ENCODE measurements at regions not wholly inside any gene's neighbourhood (a gene's known extent, or its start where the extent isn't known, plus 50 kb on each side); places are given as distances from the start of the nearest gene placed in this dataset.

DNA sequence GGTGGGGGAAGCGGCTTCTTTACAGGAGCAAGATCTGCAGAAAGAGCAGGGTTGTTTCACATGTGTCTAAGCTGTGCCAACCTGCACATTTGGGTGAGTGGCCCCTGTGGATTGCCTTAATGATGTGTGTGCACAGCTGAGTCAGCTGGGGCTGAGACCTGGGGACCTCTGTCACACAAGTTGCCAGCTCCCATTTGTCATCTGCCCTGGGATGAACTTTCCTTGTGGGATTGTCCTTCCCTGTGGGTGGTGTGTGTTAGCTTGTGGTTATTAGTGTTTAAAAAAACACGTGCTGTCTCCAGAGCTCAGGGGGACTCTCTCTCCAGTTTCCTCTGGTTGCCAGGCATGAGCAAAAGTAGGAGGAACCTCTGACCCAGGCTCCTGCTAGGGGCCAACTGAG, 400.5 kb upstream of the CCL2 start:
- Histone ChIP-seq H3K4me3 (replicated peaks in 1 of 3; ENCODE audit: low read depth in 2 of 3, low read length in 3 of 3) (no peak overlapping the region), H3K9ac (ENCODE audit: insufficient read depth, low read length, poor library complexity, severe bottlenecking) (no peak overlapping the region), H3K79me2 (ENCODE audit: insufficient read depth, low read length) (no peaks in the 10 kb centered on the region), H3K9me3 (replicated peaks in 1 of 2; ENCODE audit: control insufficient read depth in 1 of 2, insufficient read depth in 1 of 2, low read length in 2 of 2) (no peaks in the 10 kb centered on the region), H3K4me1 (ENCODE audit: control insufficient read depth in 1 of 2, insufficient read depth in 2 of 2, low read length in 2 of 2) (no peaks in the 10 kb centered on the region), H3K27ac (ENCODE audit: low read depth in 1 of 2, low read length in 2 of 2) (no peak overlapping the region), H3K27me3 (ENCODE audit: control insufficient read depth in 2 of 2, insufficient read depth in 2 of 2, low read length in 2 of 2) (no peaks in the 10 kb centered on the region), H3K36me3 (replicated peaks in 1 of 2; ENCODE audit: control insufficient read depth in 1 of 2, insufficient read depth in 2 of 2, low read length in 2 of 2) (no peaks in the 10 kb centered on the region), H4K20me1 (ENCODE audit: insufficient read depth, low read length) (no peaks in the 10 kb centered on the region), H2AFZ (ENCODE audit: insufficient read depth, low read depth, low read length, poor library complexity, severe bottlenecking) (no peak overlapping the region), H3K4me2 (replicated peaks; ENCODE audit: extremely low read depth, low read length, poor library complexity, severe bottlenecking) (no peak overlapping the region)
- TF ChIP-seq, protein P1, sequence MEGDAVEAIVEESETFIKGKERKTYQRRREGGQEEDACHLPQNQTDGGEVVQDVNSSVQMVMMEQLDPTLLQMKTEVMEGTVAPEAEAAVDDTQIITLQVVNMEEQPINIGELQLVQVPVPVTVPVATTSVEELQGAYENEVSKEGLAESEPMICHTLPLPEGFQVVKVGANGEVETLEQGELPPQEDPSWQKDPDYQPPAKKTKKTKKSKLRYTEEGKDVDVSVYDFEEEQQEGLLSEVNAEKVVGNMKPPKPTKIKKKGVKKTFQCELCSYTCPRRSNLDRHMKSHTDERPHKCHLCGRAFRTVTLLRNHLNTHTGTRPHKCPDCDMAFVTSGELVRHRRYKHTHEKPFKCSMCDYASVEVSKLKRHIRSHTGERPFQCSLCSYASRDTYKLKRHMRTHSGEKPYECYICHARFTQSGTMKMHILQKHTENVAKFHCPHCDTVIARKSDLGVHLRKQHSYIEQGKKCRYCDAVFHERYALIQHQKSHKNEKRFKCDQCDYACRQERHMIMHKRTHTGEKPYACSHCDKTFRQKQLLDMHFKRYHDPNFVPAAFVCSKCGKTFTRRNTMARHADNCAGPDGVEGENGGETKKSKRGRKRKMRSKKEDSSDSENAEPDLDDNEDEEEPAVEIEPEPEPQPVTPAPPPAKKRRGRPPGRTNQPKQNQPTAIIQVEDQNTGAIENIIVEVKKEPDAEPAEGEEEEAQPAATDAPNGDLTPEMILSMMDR (IDR thresholded peaks at IDR 0.05) = no peak
- Mint-ChIP-seq H3K4me3 (no peak overlapping the region), H3K36me3 (no peaks in the 10 kb centered on the region), H3K9me3 (no peaks in the 10 kb centered on the region), H3K4me1 (no peaks in the 10 kb centered on the region), H3K27me3 (ENCODE audit: low read depth in 3 of 3) (peaks cover 4 to 10% (median 9%) of the 10 kb centered on the region in 3 donors), H3K27ac (no peak overlapping the region)
- WGBS (ENCODE audit: insufficient coverage) = 67% methylated on average over 2 of the region's 2 CpGs
- intact Hi-C loops (cut with micrococcal nuclease) = no loop called here
- no peak for DNase-seq

DNA sequence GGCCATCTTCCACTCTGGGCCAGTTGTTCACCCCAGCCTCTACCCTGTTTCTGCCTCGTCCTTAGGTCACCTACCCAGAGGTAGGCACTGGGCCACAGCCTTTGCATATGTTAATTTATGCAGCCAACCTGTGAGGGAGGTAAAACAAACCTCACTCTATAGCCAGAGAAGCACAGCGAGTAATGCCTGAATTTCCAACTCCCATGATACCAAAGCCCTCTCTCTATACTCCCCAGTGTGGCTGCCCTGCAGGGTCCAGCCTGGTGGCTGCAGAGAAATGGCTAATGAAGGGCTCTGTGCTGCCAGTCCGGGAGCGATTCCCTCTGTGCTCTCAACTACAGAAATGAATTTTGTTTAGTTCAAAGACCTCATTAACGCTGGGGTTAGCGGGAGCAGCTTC, 397.0 kb upstream of the CCL2 start:
- no peak overlapping the region for H2AFZ ChIP-seq (ENCODE audit: insufficient read depth, low read depth, low read length, poor library complexity, severe bottlenecking)
- no peak for DNase-seq

More for the DNA sequence above, 397.0 kb upstream of the CCL2 start:
- no peaks in the 10 kb centered on the region for H3K79me2 ChIP-seq (ENCODE audit: insufficient read depth, low read length)
- no peak overlapping the region for H3K4me3 Mint-ChIP-seq
- H3K4me1 Mint-ChIP-seq = no peaks in the 10 kb centered on the region
- no peaks in the 10 kb centered on the region for H3K36me3 ChIP-seq (replicated peaks in 1 of 2; ENCODE audit: control insufficient read depth in 1 of 2, insufficient read depth in 2 of 2, low read length in 2 of 2)
- TF ChIP-seq, protein P1 (IDR thresholded peaks at IDR 0.05) = no peak
- H3K9ac ChIP-seq (ENCODE audit: insufficient read depth, low read length, poor library complexity, severe bottlenecking) = no peak overlapping the region
- no peaks in the 10 kb centered on the region for H3K9me3 ChIP-seq (replicated peaks in 1 of 2; ENCODE audit: control insufficient read depth in 1 of 2, insufficient read depth in 1 of 2, low read length in 2 of 2)
- no peak overlapping the region for H3K27ac ChIP-seq (ENCODE audit: low read depth in 1 of 2, low read length in 2 of 2)
- no peaks in the 10 kb centered on the region for H3K9me3 Mint-ChIP-seq
- peaks cover 0 to 2% of the 10 kb centered on the region in 2 donors for H3K27me3 ChIP-seq (ENCODE audit: control insufficient read depth in 2 of 2, insufficient read depth in 2 of 2, low read length in 2 of 2)
- no peak overlapping the region for H3K4me2 ChIP-seq (replicated peaks; ENCODE audit: extremely low read depth, low read length, poor library complexity, severe bottlenecking)
- intact Hi-C loops (cut with micrococcal nuclease) = no loop called here
- H3K36me3 Mint-ChIP-seq = no peaks in the 10 kb centered on the region
- H3K27ac Mint-ChIP-seq = no peak overlapping the region
- H3K27me3 Mint-ChIP-seq (ENCODE audit: low read depth in 3 of 3) = peaks cover 7 to 10% (median 9%) of the 10 kb centered on the region in 3 donors
- no peak overlapping the region for H3K4me3 ChIP-seq (replicated peaks in 1 of 3; ENCODE audit: low read depth in 2 of 3, low read length in 3 of 3)
- H3K4me1 ChIP-seq (ENCODE audit: control insufficient read depth in 1 of 2, insufficient read depth in 2 of 2, low read length in 2 of 2) = no peaks in the 10 kb centered on the region
- 85% methylated on average over 4 of the region's 6 CpGs for WGBS (ENCODE audit: insufficient coverage)
- H4K20me1 ChIP-seq (ENCODE audit: insufficient read depth, low read length) = no peaks in the 10 kb centered on the region

Data from CD14-positive monocyte (primary cell).